GM21367 (cell line): ENCODE measurements at regions not wholly inside any gene's neighbourhood (a gene's known extent, or its start where the extent isn't known, plus 50 kb on each side); places are given as distances from the start of the nearest gene placed in this dataset.

Experiments used
- ATAC-seq: cut with Tn5 transposase; IDR thresholded peaks from one replicate; pipeline ENCODE4 v1.9.1; 2021; ENCODE audit not compliant: unreplicated experiment

DNA sequence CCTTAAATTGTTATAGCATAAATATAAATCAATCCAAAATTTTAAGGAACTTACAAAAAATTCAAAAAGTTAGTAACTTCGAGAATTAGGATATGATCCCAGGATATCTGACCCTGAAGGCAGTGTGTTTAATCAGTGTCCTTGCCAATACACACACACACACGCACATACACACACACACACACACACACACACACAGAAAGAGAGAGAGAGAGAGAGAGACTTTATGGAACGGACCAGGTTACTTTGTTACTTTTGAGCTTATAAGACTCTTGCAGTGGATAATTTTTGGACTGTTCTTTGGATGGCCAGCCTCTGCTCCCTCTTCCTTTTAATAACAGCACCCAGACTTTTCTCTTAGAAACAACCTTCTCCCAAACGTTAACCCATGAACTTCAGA, 322.9 kb downstream of the NFIB start:
- no peak for ATAC-seq

GRCh38 chr9:13990331-13990730, 323.6 kb downstream of the NFIB start:
- no peak for ATAC-seq

DNA sequence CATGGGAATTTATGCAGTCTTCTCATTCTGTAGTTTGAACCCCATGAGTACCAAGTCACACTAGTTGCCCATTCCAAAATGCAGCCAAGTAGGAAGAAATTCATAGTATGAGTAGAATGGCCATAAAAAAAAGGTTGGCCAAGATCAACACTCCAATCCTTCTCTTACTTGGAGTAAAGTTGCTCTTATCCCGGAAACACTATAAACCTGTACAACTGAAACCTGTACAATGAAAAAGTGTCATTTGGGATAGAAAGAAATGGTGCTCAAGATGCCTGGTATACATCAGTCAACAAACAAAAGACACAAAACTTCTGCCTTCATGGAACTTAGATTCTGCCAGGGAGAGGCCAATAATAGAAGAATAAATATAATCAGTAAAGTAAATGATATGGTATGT, 325.0 kb downstream of the NFIB start:
- ATAC-seq = no peak

DNA sequence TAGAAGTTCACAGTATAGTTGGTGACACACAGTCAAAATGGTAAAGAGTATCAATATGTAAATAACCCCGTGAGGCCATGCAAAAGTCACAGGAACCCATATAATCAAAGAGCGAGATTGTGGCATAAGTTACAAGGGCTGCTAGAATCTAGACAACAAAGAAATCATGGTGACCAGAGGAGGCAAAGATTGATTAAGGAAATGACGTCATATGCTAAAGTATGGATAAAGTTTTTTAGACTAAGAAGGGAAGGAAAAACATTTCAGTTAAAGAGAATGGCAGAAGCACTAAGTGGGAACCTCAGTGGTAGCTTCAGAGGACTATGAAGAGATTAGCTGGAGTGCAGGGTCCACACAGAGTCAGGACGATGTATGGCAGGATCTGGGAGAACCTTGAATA, 330.3 kb downstream of the NFIB start:
- no peak for ATAC-seq

DNA sequence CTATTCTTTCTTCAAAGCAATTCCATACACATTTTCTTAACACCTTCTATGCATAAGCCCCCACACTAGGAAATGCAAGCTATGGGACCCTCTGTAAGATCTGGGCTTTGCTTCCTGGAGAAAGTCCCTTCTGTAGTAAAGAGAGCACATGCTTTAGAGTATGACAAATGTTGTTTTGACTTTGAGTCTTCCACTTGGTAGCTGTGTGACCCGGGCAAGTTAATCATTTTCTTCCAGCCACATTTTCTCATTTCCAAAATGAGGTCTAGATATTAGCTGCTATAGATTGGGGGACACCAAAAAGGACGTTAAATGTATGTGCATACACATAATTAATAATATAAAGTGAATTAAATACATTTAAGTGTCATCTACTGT, 334.0 kb downstream of the NFIB start:
- ATAC-seq = no peak

GRCh38 chr9:13975611-13976290, 338.2 kb downstream of the NFIB start:
- no peak for ATAC-seq

- ATAC-seq = no peak
Observed at GRCh38 chr9:13974891-13975290, 339.1 kb downstream of the NFIB start.

GRCh38 chr9:13971966-13972655, 341.8 kb downstream of the NFIB start:
- ATAC-seq = no peak

DNA sequence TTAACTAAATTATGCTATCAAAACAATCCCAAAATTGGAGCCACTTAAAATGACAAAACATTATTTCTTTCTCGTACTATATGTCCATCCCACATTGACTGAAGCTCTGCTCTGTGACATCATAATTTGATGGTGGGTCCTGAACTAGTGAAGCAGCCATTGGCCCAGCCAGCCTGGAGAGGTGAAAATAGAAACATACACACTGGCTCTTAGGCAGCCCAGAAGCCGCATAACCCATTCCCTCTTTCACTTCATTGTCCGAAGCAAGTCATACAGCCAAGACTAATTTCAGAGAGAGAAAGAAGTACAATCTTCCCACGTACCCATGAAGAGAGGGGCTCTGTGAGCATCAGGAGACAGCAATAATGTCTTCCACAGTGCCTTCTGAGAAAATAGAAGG, 342.5 kb downstream of the NFIB start:
- no peak for ATAC-seq

- ATAC-seq = no peak
Observed at GRCh38 chr9:13970426-13970825, 343.5 kb downstream of the NFIB start.

DNA sequence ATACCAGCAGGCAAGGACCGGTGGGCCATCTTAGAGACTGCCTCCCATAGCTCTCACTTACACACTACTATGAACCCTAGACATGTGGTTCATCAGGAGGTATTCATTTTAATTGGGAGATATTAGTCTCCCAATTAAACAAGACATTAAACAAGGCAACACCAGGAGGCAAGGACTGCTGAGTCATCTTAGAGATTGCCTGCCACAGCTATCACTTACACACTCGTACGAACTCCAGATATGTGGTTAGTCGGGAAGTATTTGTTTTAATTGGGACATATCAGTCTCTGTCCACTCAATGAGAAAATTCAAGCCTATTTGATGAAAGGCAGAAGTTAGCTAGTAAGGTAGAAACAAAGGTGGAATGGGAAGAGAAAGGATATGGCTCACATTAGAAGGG, 343.9 kb downstream of the NFIB start:
- no peak for ATAC-seq

- ATAC-seq = no peak
Observed at GRCh38 chr9:13967438-13967837, 346.5 kb downstream of the NFIB start.

- ATAC-seq = no peak
Observed at GRCh38 chr9:13967011-13967410, 346.9 kb downstream of the NFIB start.

GRCh38 chr9:13963005-13963653, 350.8 kb downstream of the NFIB start:
- ATAC-seq = no peak

- ATAC-seq = no peak
Observed at GRCh38 chr9:13962006-13962405, 351.9 kb downstream of the NFIB start.

DNA sequence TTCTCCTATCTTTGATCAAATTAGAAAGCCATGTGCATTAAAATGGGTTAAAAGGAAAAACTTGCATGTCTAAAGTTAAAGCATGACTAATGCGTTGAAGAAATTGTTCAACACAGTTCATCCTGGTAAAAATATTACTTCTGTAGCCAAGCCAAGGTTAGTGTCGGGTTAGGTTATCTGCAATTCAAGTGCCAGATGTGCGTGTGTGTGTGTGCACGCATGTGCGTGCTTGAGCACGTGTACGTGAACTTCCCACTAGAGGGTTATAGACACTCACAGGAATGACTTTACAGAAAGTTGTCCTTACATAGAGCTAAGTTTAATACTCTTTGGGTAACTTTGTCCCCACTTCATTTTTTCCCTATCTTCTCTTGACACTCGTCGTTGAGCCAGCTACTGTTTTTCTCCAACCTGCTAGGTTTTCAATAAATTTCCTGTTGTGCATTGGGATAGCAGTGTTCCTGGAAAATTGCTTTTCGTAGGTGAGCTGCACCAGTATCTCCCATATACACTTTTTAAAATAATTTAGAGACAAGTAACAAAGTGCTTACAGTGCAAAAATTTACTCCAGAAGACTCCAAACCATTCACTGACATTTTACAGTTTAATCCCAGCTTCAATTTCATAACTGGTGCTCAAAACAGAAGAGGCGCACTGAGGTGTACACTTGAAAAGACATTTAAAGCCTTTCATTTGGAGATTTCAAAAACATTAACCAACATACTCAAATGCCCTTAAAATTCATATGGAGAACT, 353.8 kb downstream of the NFIB start:
- ATAC-seq = no peak

GRCh38 chr9:13958672-13959071, 355.3 kb downstream of the NFIB start:
- no peak for ATAC-seq

DNA sequence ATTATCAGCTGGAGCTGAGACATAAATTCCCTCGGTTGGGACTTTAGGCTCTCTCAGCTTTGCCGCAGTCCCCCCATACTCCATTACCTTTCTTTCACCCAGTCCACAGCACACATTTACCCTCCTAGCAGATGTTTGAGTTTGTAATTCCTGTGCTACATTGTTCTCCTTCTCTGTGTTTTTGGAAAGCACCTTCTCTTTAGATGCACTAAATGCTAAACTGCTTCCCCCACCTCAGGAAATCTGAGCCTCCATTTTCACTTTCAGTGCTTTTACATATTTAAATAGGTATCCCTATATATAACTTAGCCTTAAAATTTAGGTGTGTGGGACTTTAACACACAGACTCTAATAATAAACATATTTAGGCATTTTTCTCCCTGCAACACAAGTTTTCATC, 356.9 kb downstream of the NFIB start:
- ATAC-seq = no peak

DNA sequence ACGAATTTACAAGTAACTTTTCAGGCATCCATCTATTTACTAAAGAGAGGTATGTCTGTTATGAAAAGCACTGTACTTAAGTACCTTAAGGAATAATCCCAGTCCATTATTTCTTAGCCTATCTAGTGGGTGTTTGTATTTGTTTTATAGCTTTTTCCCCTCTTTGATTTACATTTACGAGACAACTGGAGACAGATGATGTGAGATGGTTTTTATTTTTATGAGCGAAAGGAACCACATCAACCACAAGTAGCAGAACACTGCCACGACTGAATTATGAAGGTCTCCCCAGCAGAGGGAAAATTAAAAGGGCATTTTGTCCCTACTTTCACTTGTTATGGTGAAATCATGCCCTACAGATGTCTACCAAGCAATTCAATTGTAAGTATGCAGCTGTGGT, 357.8 kb downstream of the NFIB start:
- ATAC-seq = no peak

- no peak for ATAC-seq
Observed at GRCh38 chr9:13952906-13953305, 361.0 kb downstream of the NFIB start.

DNA sequence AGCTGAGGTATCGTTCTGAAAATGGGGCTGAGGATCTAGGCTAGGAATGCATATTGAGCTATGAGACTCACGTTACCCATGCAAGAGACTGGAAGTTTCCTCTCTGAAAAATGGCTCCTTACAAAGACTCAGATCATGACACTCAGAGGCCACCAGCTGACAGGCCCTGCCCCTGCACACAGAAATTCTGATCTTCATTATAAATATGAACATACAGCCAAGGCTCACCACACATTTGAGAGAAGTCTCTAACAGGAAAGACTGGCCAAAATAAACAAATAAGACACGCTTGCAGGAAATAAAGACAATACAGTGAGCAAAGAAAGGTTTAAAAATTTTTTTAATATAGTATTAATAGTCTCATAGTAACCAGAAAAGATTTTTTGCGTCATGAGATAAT, 365.9 kb downstream of the NFIB start:
- no peak for ATAC-seq

DNA sequence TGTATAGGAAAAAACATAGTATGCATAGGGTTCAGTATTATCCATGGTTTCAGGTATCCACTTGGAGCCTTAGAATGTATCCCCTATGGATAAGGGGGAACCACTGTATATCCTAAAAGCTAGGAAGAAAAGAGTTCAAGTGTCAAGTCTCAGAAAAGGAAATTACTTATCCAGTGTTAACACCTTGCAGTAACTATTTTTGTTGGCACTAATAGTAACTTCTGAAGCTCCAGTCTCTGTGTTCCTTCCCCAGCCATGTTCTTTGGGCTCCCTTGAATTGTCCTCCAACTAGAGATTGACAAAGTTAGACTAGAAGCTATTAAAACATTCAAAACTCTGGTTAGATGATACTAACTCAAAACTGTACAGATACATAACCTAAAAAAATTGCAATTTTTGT, 370.8 kb downstream of the NFIB start:
- no peak for ATAC-seq
